ENCODE measurements at regions not wholly inside any gene's neighbourhood (a gene's known extent, or its start where the extent isn't known, plus 50 kb on each side); places are given as distances from the start of the nearest gene placed in this dataset.

DNA sequence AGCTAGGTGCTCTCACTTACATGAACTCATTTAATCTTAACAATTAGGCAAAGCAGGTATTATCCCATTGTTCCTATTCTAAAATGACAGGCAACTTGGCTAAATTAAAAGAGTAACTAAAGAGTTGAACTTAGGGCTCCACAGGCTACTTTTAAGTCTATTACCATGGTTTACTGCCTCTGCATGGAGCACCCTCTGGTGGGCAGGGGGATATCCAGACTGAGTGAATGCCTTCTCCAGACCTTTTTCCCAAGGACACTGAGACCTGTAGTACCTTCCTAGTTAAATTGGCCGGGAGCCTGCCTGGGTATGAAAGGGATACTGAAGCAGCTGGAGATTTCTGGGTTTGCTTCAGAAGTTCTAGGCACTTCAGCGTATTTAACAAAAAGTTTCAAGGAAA lies 238.1 kb downstream of the ELAVL2 start:
- no peaks in the 10 kb centered on the region for H3F3A ChIP-seq (ENCODE audit: insufficient read depth, low read length, poor library complexity, severe bottlenecking)
- H3K27ac ChIP-seq (ENCODE audit: low read length): no peak overlapping the region

DNA sequence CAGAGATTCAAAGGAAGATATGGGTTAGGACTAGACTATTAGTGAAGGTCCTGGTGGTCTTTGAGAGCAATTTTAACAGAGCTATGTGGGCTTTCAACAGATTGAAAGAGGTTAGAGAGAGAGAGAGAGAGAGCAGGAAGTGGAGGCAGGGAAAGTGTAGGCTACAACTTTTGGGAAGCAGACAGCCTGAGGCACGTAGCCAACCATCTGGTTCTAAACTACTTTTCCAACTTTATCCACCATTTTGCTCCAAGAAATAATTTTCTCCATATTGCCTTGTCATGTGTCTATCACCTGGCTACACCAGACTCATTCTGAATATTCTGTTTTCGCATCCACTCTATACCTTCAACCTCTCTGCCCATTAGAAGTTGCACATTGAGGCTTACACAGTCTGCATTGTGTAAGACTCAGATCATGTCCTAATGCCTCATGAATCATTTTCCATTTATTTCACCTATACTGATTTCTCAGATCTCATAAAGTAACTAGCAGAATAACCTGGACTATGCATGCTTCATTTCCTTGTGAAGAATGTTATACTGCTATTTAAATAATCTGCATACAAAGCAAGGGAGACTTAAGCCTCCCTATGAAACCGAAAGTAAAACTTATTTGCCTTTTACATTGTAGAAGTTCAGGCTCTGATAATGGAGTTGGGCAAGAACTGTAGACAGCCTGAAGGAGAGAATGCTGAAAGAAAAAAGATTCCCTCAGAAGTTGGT lies 235.6 kb downstream of the ELAVL2 start:
- no peak overlapping the region for H3K9ac ChIP-seq (ENCODE audit: low read length)
- no peaks in the 10 kb centered on the region for H4K20me1 ChIP-seq (ENCODE audit: insufficient read depth)
- TF ChIP-seq EZH2 (IDR thresholded peaks at IDR 0.05; ENCODE audit: borderline replicate concordance, insufficient read depth, low read length, poor library complexity, severe bottlenecking): no peak
- TF ChIP-seq RAD21 (conservative IDR thresholded peaks at IDR 0.05): no peak
- TF ChIP-seq EP300 (conservative IDR thresholded peaks at IDR 0.05; ENCODE audit: poor library complexity, severe bottlenecking): no peak
- TF ChIP-seq SMC3 (conservative IDR thresholded peaks at IDR 0.05; ENCODE audit: poor library complexity): no peak
- TF ChIP-seq MXI1 (conservative IDR thresholded peaks at IDR 0.05; ENCODE audit: poor library complexity, severe bottlenecking): no peak
- TF ChIP-seq POLR2AphosphoS5 (IDR thresholded peaks at IDR 0.05): no peak
- TF ChIP-seq, protein P1, sequence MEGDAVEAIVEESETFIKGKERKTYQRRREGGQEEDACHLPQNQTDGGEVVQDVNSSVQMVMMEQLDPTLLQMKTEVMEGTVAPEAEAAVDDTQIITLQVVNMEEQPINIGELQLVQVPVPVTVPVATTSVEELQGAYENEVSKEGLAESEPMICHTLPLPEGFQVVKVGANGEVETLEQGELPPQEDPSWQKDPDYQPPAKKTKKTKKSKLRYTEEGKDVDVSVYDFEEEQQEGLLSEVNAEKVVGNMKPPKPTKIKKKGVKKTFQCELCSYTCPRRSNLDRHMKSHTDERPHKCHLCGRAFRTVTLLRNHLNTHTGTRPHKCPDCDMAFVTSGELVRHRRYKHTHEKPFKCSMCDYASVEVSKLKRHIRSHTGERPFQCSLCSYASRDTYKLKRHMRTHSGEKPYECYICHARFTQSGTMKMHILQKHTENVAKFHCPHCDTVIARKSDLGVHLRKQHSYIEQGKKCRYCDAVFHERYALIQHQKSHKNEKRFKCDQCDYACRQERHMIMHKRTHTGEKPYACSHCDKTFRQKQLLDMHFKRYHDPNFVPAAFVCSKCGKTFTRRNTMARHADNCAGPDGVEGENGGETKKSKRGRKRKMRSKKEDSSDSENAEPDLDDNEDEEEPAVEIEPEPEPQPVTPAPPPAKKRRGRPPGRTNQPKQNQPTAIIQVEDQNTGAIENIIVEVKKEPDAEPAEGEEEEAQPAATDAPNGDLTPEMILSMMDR (IDR thresholded peaks at IDR 0.05; ENCODE audit: poor library complexity, severe bottlenecking): no peak
- TF ChIP-seq TAF1 (IDR thresholded peaks at IDR 0.05; ENCODE audit: low read depth): no peak
- TF ChIP-seq, protein P2, sequence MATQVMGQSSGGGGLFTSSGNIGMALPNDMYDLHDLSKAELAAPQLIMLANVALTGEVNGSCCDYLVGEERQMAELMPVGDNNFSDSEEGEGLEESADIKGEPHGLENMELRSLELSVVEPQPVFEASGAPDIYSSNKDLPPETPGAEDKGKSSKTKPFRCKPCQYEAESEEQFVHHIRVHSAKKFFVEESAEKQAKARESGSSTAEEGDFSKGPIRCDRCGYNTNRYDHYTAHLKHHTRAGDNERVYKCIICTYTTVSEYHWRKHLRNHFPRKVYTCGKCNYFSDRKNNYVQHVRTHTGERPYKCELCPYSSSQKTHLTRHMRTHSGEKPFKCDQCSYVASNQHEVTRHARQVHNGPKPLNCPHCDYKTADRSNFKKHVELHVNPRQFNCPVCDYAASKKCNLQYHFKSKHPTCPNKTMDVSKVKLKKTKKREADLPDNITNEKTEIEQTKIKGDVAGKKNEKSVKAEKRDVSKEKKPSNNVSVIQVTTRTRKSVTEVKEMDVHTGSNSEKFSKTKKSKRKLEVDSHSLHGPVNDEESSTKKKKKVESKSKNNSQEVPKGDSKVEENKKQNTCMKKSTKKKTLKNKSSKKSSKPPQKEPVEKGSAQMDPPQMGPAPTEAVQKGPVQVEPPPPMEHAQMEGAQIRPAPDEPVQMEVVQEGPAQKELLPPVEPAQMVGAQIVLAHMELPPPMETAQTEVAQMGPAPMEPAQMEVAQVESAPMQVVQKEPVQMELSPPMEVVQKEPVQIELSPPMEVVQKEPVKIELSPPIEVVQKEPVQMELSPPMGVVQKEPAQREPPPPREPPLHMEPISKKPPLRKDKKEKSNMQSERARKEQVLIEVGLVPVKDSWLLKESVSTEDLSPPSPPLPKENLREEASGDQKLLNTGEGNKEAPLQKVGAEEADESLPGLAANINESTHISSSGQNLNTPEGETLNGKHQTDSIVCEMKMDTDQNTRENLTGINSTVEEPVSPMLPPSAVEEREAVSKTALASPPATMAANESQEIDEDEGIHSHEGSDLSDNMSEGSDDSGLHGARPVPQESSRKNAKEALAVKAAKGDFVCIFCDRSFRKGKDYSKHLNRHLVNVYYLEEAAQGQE (IDR thresholded peaks at IDR 0.05; ENCODE audit: borderline replicate concordance): no peak
- H3K4me2 ChIP-seq (ENCODE audit: low read length): no peak overlapping the region
- no peaks in the 10 kb centered on the region for H3K9me3 ChIP-seq (ENCODE audit: low read length)
- no peaks in the 10 kb centered on the region for H3F3A ChIP-seq (ENCODE audit: insufficient read depth, low read length, poor library complexity, severe bottlenecking)
- H3K4me3 ChIP-seq (ENCODE audit: low read length): no peak overlapping the region
- H3K27ac ChIP-seq (ENCODE audit: low read length): no peak overlapping the region
- no peaks in the 10 kb centered on the region for H3K27me3 ChIP-seq (ENCODE audit: insufficient read depth, low read depth, low read length)
- no peaks in the 10 kb centered on the region for H3K79me2 ChIP-seq (replicated peaks; ENCODE audit: insufficient read depth, low read length)
- H3K9me2 ChIP-seq (ENCODE audit: insufficient read depth, low read length): no peaks in the 10 kb centered on the region
- H2AFZ ChIP-seq (ENCODE audit: low read depth, low read length): no peak overlapping the region
- H3K36me3 ChIP-seq (ENCODE audit: insufficient read depth, low read length): no peaks in the 10 kb centered on the region

More for the DNA sequence above, 238.1 kb downstream of the ELAVL2 start:
- no peak overlapping the region for H3K4me2 ChIP-seq (ENCODE audit: low read length)
- H2AFZ ChIP-seq (ENCODE audit: low read depth, low read length): no peak overlapping the region
- no peaks in the 10 kb centered on the region for H3K36me3 ChIP-seq (ENCODE audit: insufficient read depth, low read length)
- no peaks in the 10 kb centered on the region for H3K79me2 ChIP-seq (replicated peaks; ENCODE audit: insufficient read depth, low read length)
- TF ChIP-seq, protein P1 (IDR thresholded peaks at IDR 0.05; ENCODE audit: poor library complexity, severe bottlenecking): no peak
- TF ChIP-seq MXI1 (conservative IDR thresholded peaks at IDR 0.05; ENCODE audit: poor library complexity, severe bottlenecking) (no peak), SMC3 (conservative IDR thresholded peaks at IDR 0.05; ENCODE audit: poor library complexity) (no peak), EZH2 (IDR thresholded peaks at IDR 0.05; ENCODE audit: borderline replicate concordance, insufficient read depth, low read length, poor library complexity, severe bottlenecking) (no peak), EP300 (conservative IDR thresholded peaks at IDR 0.05; ENCODE audit: poor library complexity, severe bottlenecking) (no peak), TAF1 (IDR thresholded peaks at IDR 0.05; ENCODE audit: low read depth) (no peak), POLR2AphosphoS5 (IDR thresholded peaks at IDR 0.05) (no peak), RAD21 (conservative IDR thresholded peaks at IDR 0.05) (no peak)
- TF ChIP-seq, protein P2 (IDR thresholded peaks at IDR 0.05; ENCODE audit: borderline replicate concordance): no peak
- H3K9me2 ChIP-seq (ENCODE audit: insufficient read depth, low read length): no peaks in the 10 kb centered on the region
- H3K4me3 ChIP-seq (ENCODE audit: low read length): no peak overlapping the region
- no peaks in the 10 kb centered on the region for H3K9me3 ChIP-seq (ENCODE audit: low read length)
- no peaks in the 10 kb centered on the region for H3K27me3 ChIP-seq (ENCODE audit: insufficient read depth, low read depth, low read length)
- no peaks in the 10 kb centered on the region for H4K20me1 ChIP-seq (ENCODE audit: insufficient read depth)
- no peak overlapping the region for H3K9ac ChIP-seq (ENCODE audit: low read length)
